Ovary (tissue), 7 donors: ENCODE measurements at regions not wholly inside any gene's neighbourhood (a gene's known extent, or its start where the extent isn't known, plus 50 kb on each side); places are given as distances from the start of the nearest gene placed in this dataset.
"Not testable (repeated sequence)": the region's sequence is repeated elsewhere in the genome, so short reads cannot be mapped to it uniquely, and the experiment has no call there.

Source experiments
- DNase-seq, 5 donors: peaks; one replicate each; pipeline ENCODE4 v3.0.0-alpha.2; 2019 to 2020
- H3K27ac ChIP-seq, 2 donors: fragments of 200-600 bp; one replicate each; pipeline versions ENCODE4 v1.5.1 to v1.8.0; 2019 to 2022
- H3K27me3 ChIP-seq: fragments of 200-600 bp; one replicate; pipeline ENCODE4 v1.8.0; 2022
- H3K36me3 ChIP-seq: fragments of 200-600 bp; sonication (generic); one replicate; pipeline ENCODE4 v1.5.1; 2019
- H3K4me1 ChIP-seq: one replicate; pipeline ENCODE4 v1.8.1; 2013; ENCODE audit warnings: mild to moderate bottlenecking, moderate library complexity; ENCODE audit not compliant: insufficient read depth
- H3K4me3 ChIP-seq: fragments of 200-600 bp; sonication (generic); one replicate; pipeline ENCODE4 v1.5.1; 2017
- H3K9me3 ChIP-seq, 2 donors: fragments of 200-600 bp in 1 of 2; sonication (generic) in 1 of 2; one replicate each; pipeline versions ENCODE4 v1.5.1 to v1.8.1; 2013 to 2019; ENCODE audit warnings: mild to moderate bottlenecking in 1 of 2, moderate library complexity in 1 of 2
- EP300 ChIP-seq: sonication (generic); formaldehyde crosslinking; IDR thresholded peaks from one replicate; pipeline ENCODE4 v1.6.1; 2017; ENCODE audit warnings: antibody characterized with exemption
- POLR2A ChIP-seq: fragments of 450-650 bp; IDR thresholded peaks from one replicate; pipeline ENCODE4 v1.6.1; 2017; ENCODE audit warnings: antibody characterized with exemption, mild to moderate bottlenecking, moderate library complexity
- WGBS, 3 donors: extraction: QIAGEN DNeasy Blood & Tissue Kit in 1 of 3; methylation state at CpG; one replicate each; pipeline versions ENCODE4 v1.1.5 to v1.1.7; 2013 to 2017; 5-methylcytosine and 5-hydroxymethylcytosine counted together
- intact Hi-C, 4 donors: fragments of 100-400 bp; cut with DNase I; formaldehyde crosslinking; loops; one replicate each; pipeline versions ENCODE4 v1.11.0 to v1.15.1; 2022 to 2023
- TF ChIP-seq, protein P1 (sequence below), 3 donors: fragments of 450-650 bp in 2 of 3; fragments of 200-600 bp in 1 of 3; IDR thresholded peaks; one replicate each; pipeline versions ENCODE4 v1.5.1 to v1.8.0; 2016 to 2022; ENCODE audit warnings: antibody characterized with exemption in 3 of 3, mild to moderate bottlenecking in 1 of 3
- donor health status: DM: no; HTN: no; CAD: no; lungs with moderate emphysema.
- donor health status: DM: no; HTN: no; CAD: no.
- donor health status: Bipolar disorder and iron deficiency.
- donor health status: DM: no; HTN: no; CAD: no.
- donor health status: DM: yes; HTN: yes; CAD: no.

DNA sequence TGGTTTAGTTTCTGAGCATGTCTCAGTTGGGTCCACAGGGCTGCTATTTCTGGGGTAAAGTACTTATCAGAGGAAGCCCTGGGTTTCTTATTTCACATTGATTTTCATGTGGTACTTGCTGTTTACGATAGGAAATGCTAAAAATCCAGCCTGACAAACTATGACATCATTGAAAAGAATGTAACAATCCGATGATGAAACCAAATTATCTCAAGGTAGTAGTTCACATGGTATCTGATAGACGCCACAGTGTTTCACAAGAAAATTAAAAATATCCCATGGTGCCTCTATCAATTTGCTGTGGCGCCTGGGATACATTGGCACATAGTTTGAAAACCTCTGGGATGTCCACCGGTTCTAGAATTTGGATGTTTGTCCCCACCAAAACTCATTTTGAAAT lies 418.9 kb upstream of the RPS6KA3 start:
- H3K27ac ChIP-seq = no peak overlapping the region
- H3K4me3 ChIP-seq = no peak overlapping the region
- no peaks in the 10 kb centered on the region for H3K9me3 ChIP-seq
- no peaks in the 10 kb centered on the region for H3K4me1 ChIP-seq
- no peaks in the 10 kb centered on the region for H3K36me3 ChIP-seq
- H3K27me3 ChIP-seq = no peaks in the 10 kb centered on the region
- no peak for DNase-seq
- intact Hi-C loops = no loop called here
- 74 to 80% (median 78%) methylated on average over 5 of the region's 5 CpGs for WGBS, 3 donors
- TF ChIP-seq, protein P1, sequence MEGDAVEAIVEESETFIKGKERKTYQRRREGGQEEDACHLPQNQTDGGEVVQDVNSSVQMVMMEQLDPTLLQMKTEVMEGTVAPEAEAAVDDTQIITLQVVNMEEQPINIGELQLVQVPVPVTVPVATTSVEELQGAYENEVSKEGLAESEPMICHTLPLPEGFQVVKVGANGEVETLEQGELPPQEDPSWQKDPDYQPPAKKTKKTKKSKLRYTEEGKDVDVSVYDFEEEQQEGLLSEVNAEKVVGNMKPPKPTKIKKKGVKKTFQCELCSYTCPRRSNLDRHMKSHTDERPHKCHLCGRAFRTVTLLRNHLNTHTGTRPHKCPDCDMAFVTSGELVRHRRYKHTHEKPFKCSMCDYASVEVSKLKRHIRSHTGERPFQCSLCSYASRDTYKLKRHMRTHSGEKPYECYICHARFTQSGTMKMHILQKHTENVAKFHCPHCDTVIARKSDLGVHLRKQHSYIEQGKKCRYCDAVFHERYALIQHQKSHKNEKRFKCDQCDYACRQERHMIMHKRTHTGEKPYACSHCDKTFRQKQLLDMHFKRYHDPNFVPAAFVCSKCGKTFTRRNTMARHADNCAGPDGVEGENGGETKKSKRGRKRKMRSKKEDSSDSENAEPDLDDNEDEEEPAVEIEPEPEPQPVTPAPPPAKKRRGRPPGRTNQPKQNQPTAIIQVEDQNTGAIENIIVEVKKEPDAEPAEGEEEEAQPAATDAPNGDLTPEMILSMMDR (IDR thresholded peaks at IDR 0.05) = no peak
- TF ChIP-seq POLR2A (no peak), EP300 (no peak)

DNA sequence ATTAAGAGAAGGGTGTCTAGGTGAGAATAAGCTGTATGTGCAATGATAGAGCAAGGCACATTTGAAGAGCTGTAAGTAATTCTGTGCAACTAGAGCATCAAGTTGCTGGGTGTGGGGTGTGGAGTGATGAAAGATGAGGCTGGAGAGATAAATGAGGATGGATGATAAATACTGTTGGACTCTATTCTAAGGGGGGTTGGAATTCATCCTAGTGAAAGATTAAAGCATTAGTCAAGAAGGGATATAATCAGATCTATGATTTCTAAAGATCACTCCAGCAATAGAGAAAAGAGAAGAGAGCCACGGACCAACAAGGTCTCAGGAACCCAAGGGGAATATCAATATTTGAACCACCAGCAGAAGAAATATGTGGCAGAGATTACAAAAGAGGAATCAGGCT lies 415.0 kb upstream of the RPS6KA3 start:
- Histone ChIP-seq H3K4me1 (no peaks in the 10 kb centered on the region), H3K36me3 (no peaks in the 10 kb centered on the region), H3K27me3 (no peaks in the 10 kb centered on the region), H3K9me3 (no peaks in the 10 kb centered on the region), H3K4me3 (no peak overlapping the region), H3K27ac (no peak overlapping the region)
- intact Hi-C loops = no loop called here
- 23 to 28% (median 27%) methylated on average over 1 of the region's 1 CpG for WGBS, 3 donors
- DNase-seq = no peak
- TF ChIP-seq POLR2A (no peak), EP300 (no peak)
- TF ChIP-seq, protein P1 (IDR thresholded peaks at IDR 0.05) = no peak

DNA sequence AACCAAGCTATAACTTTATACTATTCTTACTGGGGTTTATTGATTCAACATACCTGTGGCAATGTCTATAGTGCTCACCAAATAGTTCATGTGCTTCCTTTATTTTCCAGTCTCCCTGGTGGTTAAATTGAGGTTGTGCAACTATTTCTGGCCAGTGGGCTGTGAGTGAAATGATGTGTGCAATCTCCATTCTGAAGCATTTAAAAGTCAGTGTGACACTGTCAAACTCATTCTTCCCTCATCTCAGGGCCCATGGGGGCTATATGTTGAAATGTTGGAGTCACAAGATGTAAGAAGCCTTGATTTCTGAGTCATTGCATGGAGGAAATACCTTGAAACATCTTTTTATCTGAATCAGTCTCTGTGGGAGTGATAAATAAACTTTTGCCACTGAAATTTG lies 414.3 kb upstream of the RPS6KA3 start:
- TF ChIP-seq, protein P1 (IDR thresholded peaks at IDR 0.05) = no peak
- TF ChIP-seq POLR2A = no peak
- no peak for TF ChIP-seq EP300
- no peaks in the 10 kb centered on the region for H3K4me1 ChIP-seq
- H3K27me3 ChIP-seq = no peaks in the 10 kb centered on the region
- DNase-seq = no peak
- no peak overlapping the region for H3K4me3 ChIP-seq
- H3K9me3 ChIP-seq = no peaks in the 10 kb centered on the region
- no peak overlapping the region for H3K27ac ChIP-seq
- H3K36me3 ChIP-seq = no peaks in the 10 kb centered on the region
- intact Hi-C loops = no loop called here

DNA sequence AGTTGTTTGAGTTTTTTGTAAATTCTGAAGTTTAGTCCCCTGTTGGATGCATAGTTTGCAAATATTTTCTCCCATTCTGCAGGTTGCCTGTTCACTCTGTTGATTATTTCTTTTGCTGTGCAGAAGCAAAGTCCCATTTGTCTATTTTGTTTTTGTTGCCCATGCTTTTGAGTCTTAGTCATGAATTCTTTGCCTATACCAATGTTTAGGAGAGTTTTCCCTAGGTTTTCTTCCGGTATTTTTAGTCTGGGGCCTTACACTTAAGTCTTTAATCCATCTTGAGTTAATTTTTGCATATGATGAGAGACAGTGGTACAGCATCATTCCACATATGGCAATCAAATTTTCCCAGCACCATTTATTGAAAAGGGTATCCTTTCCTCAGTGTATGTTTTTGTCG lies 405.8 kb upstream of the RPS6KA3 start:
- 51 to 65% (median 57%) methylated on average over 2 of the region's 2 CpGs for WGBS, 3 donors
- TF ChIP-seq POLR2A (no peak), EP300 (no peak)
- TF ChIP-seq, protein P1 (IDR thresholded peaks at IDR 0.05) = no peak
- intact Hi-C loops = no loop called here
- H3K36me3 ChIP-seq = no peaks in the 10 kb centered on the region
- H3K27ac ChIP-seq = no peak overlapping the region
- no peak overlapping the region for H3K4me3 ChIP-seq
- H3K9me3 ChIP-seq = no peaks in the 10 kb centered on the region
- H3K4me1 ChIP-seq = no peaks in the 10 kb centered on the region
- H3K27me3 ChIP-seq = no peaks in the 10 kb centered on the region
- no peak for DNase-seq

DNA sequence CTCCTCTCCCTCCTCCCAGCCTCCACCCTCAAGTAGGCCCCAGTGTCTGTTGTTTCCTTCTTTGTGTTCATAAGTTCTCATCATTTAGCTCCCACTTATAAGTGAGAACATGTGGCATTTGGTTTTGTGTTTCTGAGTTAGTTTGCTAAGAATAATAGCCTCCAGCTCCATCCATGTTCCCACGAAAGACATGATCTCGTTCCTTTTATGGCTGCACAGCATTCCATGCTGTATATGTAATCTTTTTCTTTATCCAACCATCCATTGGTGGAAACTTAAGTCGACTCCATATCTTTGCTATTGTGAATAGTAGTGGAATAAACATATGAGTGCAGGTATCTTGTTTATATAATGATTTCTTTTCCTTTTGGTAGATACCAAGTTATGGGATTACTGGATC lies 405.0 kb upstream of the RPS6KA3 start:
- H3K27ac ChIP-seq, intact Hi-C loops, DNase-seq, H3K4me3 ChIP-seq, H3K4me1 ChIP-seq, H3K36me3 ChIP-seq, H3K27me3 ChIP-seq, H3K9me3 ChIP-seq: not testable (repeated sequence)
- WGBS, 3 donors = 53 to 62% (median 54%) methylated on average over 3 of the region's 3 CpGs
